ENCODE measurements at regions not wholly inside any gene's neighbourhood (a gene's known extent, or its start where the extent isn't known, plus 50 kb on each side); places are given as distances from the start of the nearest gene placed in this dataset.

DNA sequence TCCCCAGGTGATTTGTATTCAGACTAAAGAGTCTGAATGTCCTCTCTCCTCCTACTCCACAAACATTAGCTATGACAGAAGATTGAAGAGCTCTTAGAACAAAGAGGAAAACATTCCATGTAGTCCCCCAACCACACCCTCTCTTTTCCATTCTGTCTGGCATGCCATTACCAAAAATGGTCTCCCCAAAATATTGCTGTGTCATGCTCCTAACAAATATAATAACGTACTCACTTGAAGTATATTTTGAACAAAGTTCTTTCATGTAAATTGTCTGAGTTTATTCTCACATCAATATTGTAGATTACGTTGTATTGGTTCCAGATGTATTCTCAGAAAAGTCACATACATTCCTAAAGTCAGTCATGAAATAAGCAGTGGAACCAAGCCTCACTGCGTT, 467.3 kb upstream of the IRAK1BP1 start:
- H3K36me3 ChIP-seq (ENCODE audit: control insufficient read depth in 2 of 2, insufficient read depth in 1 of 2, low read length in 2 of 2), result no peaks in the 10 kb centered on the region
- H3K27ac ChIP-seq (ENCODE audit: extremely low read depth, low read depth, low read length), result no peak overlapping the region
- H3K9me3 ChIP-seq (ENCODE audit: control insufficient read depth, insufficient read depth, low read depth, low read length), result no peaks in the 10 kb centered on the region; the same call in 1 of the 2 replicates
- no peak overlapping the region for H3K4me3 ChIP-seq (ENCODE audit: low read depth, low read length)
- H3K4me1 ChIP-seq (ENCODE audit: control insufficient read depth, insufficient read depth, low read length), result no peaks in the 10 kb centered on the region
- ChIA-PET POLR2A (no interaction called here), CTCF (interaction anchor here (0.7 kb wide), 2 partner anchors 35 to 143 kb away, joined by 3 read pairs; no protein-coding TSS in a partner anchor)
- TF ChIP-seq, protein P1, sequence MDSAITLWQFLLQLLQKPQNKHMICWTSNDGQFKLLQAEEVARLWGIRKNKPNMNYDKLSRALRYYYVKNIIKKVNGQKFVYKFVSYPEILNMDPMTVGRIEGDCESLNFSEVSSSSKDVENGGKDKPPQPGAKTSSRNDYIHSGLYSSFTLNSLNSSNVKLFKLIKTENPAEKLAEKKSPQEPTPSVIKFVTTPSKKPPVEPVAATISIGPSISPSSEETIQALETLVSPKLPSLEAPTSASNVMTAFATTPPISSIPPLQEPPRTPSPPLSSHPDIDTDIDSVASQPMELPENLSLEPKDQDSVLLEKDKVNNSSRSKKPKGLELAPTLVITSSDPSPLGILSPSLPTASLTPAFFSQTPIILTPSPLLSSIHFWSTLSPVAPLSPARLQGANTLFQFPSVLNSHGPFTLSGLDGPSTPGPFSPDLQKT (IDR thresholded peaks at IDR 0.05; ENCODE audit: borderline replicate concordance, low read depth, low read length), result no peak
- no peak for TF ChIP-seq ZFP37 (tag by site-specific recombination; IDR thresholded peaks at IDR 0.05)
- TF ChIP-seq EGR2 (tag by site-specific recombination; IDR thresholded peaks at IDR 0.05; ENCODE audit: low read depth), result no peak
- no peak for TF ChIP-seq ZNF274 (IDR thresholded peaks at IDR 0.05; ENCODE audit: low read length)
- no peak for TF ChIP-seq ZNF274 (tag by site-specific recombination; IDR thresholded peaks at IDR 0.05; ENCODE audit: borderline replicate concordance)

DNA sequence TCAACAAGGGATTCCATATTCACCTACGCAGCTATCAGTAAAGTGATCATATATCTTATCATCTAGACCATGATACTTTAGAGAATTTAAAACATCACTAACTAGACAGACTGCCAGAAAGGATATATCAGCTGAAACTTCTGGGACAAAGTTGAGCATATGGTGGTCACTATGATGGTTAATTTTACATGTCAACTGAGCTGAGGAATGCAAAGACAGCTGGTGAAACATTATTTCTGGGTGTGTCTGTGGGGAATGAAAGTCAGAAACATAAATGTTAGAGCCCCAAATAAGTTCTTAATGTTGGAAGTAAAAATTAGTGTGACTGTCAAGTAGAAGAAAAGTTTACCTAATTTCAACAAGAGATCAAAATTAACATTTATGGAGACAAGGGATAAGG, 440.0 kb upstream of the IRAK1BP1 start:
- POLR2A ChIA-PET, result no interaction called here
- CTCF ChIA-PET, result no interaction called here

GRCh38 chr6:78430521-78430920, 436.8 kb upstream of the IRAK1BP1 start:
- POLR2A ChIA-PET, result no interaction called here
- Histone ChIP-seq H3K36me3 (ENCODE audit: control insufficient read depth in 2 of 2, insufficient read depth in 1 of 2, low read length in 2 of 2) (no peaks in the 10 kb centered on the region), H3K4me1 (ENCODE audit: control insufficient read depth, insufficient read depth, low read length) (no peaks in the 10 kb centered on the region), H3K27ac (ENCODE audit: extremely low read depth, low read depth, low read length) (no peak overlapping the region), H3K9me3 (ENCODE audit: control insufficient read depth, insufficient read depth, low read depth, low read length) (no peaks in the 10 kb centered on the region), H3K4me3 (ENCODE audit: low read depth, low read length) (no peak overlapping the region)
- no peak for TF ChIP-seq ZNF169 (tag by site-specific recombination; IDR thresholded peaks at IDR 0.05)
- TF ChIP-seq ZNF2 (tag by site-specific recombination; IDR thresholded peaks at IDR 0.05), result no peak
- TF ChIP-seq GLIS1 (tag by site-specific recombination; IDR thresholded peaks at IDR 0.05), result no peak
- TF ChIP-seq IKZF3 (tag by site-specific recombination; IDR thresholded peaks at IDR 0.05), result no peak
- TF ChIP-seq ZNF843 (tag by site-specific recombination; IDR thresholded peaks at IDR 0.05), result no peak
- no peak for TF ChIP-seq RBAK (tag by site-specific recombination; IDR thresholded peaks at IDR 0.05)
- TF ChIP-seq ZIC2 (tag by site-specific recombination; IDR thresholded peaks at IDR 0.05), result no peak
- CTCF ChIA-PET, result no interaction called here

More for the DNA sequence above, 440.0 kb upstream of the IRAK1BP1 start:
- Histone ChIP-seq H3K36me3 (ENCODE audit: control insufficient read depth in 2 of 2, insufficient read depth in 1 of 2, low read length in 2 of 2) (no peaks in the 10 kb centered on the region), H3K27ac (ENCODE audit: extremely low read depth, low read depth, low read length) (no peak overlapping the region), H3K9me3 (ENCODE audit: control insufficient read depth, insufficient read depth, low read depth, low read length) (no peaks in the 10 kb centered on the region), H3K4me1 (ENCODE audit: control insufficient read depth, insufficient read depth, low read length) (no peaks in the 10 kb centered on the region), H3K4me3 (ENCODE audit: low read depth, low read length) (no peak overlapping the region)
- TF ChIP-seq ZNF23 (tag by site-specific recombination; IDR thresholded peaks at IDR 0.05; ENCODE audit: borderline replicate concordance) (no peak), ZNF610 (tag by site-specific recombination; IDR thresholded peaks at IDR 0.05; ENCODE audit: borderline replicate concordance) (no peak), ZNF596 (tag by site-specific recombination; IDR thresholded peaks at IDR 0.05) (no peak), ZNF155 (tag by site-specific recombination; IDR thresholded peaks at IDR 0.05) (no peak), ZNF747 (tag by site-specific recombination; IDR thresholded peaks at IDR 0.05) (no peak), ZNF2 (tag by site-specific recombination; IDR thresholded peaks at IDR 0.05) (no peak), ZNF302 (tag by site-specific recombination; IDR thresholded peaks at IDR 0.05; ENCODE audit: low read depth) (no peak), ZNF664 (tag by site-specific recombination; IDR thresholded peaks at IDR 0.05) (no peak), ZFP41 (tag by site-specific recombination; IDR thresholded peaks at IDR 0.05; ENCODE audit: borderline replicate concordance) (no peak), ZBTB21 (tag by site-specific recombination; IDR thresholded peaks at IDR 0.05) (no peak), ZBTB1 (tag by site-specific recombination; IDR thresholded peaks at IDR 0.05) (no peak), KLF16 (tag by site-specific recombination; IDR thresholded peaks at IDR 0.05) (no peak), ZXDB (tag by site-specific recombination; IDR thresholded peaks at IDR 0.05) (no peak), ZNF654 (tag by site-specific recombination; IDR thresholded peaks at IDR 0.05; ENCODE audit: low read depth) (no peak), HOXA7 (CRISPR knock-in tag; IDR thresholded peaks at IDR 0.05; ENCODE audit: borderline replicate concordance) (no peak)

All from HEK293 (cell line).